Hippocampal formation (tissue), 2 donors: ENCODE measurements at regions not wholly inside any gene's neighbourhood (a gene's known extent, or its start where the extent isn't known, plus 50 kb on each side); places are given as distances from the start of the nearest gene placed in this dataset.

Experiments
- DNase-seq, 2 donors: peaks; one replicate each; lab custom pipeline; 2025; lab: John Stamatoyannopoulos, UW

DNA sequence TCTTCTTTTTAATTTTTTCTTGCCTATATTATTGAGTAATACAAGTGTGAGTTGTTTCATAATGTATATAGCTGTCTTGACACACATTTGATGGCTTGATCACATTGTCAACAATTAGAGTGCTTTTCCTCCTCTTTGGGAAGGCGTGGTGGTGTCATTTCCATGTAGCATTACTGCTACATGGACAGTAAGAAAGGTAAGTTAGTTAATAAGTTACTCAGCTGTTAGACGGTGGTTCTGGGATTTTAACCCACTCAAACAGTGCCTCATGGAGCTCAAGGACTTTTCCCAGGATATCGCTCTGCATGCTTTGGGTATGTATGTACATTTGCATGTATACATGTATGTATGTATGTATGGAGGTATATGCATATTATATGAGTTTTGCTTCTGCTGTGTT, 94.6 kb downstream of the HAPSTR1 start:
- DNase-seq: no peak

GRCh38 chr16:9188721-9189120, 97.3 kb downstream of the HAPSTR1 start:
- DNase-seq: no peak

- DNase-seq: no peak
Measured at GRCh38 chr16:9191274-9191850, 99.9 kb downstream of the HAPSTR1 start.

DNA sequence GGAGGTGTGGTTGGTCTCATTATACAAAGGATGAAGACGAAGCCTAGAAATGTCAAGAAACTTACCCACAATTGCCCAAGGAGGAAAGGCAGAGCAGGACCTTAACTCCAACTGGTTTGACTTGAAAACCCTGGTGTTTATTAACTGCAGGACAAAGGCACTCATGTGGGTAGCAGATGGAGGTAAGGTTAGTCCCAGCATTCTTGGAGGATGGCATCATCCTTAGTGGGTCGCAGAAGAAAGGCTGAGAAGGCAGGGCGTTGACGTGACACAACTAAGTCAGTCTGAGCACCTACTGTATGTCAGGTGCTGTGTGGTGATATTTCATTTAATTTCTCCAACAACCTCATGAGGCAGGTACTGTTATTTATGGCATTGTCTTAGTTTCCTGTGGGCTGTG, 101.3 kb downstream of the HAPSTR1 start:
- no peak for DNase-seq

GRCh38 chr16:9195287-9195686, 103.8 kb downstream of the HAPSTR1 start:
- DNase-seq: no peak

GRCh38 chr16:9197957-9198661, 106.7 kb downstream of the HAPSTR1 start:
- DNase-seq: no peak

DNA sequence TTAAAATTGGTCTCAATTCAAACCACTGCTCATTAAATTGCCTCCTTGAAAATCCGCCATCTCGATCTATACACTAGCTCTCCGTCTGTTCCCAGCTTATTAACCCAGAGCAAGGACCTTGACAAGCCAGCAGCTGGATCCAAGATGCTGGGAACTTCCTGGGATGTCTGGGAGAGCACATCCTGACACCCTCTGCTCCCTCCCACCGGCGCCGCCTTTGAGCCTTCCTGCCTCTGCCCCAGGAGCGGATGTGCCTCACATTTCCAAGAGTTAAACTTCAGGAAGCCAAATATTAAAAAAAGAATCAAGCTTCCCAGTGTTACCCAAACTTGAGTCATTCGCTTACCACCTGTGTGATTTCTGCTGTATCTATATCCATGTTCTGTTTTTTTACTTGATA, 107.9 kb downstream of the HAPSTR1 start:
- DNase-seq: no peak

DNA sequence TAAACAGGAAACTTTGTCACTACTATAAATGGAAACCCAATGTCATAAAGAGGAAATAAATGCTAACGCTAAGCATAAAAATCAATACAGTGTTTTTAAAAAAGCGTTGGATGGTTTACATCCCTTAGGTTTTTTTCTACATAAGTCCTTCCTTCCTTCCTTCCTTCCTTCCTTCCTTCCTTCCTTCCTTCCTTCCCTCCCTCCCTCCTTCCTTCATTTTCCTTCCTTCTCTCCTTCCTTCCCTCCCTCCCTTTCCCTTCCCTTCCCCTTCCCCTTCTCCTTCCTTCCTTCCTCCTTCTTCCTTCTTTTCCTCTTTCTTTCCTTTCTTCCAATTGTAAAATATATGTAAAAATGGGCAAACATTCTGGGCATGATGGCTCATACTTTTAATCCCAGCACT, 108.3 kb downstream of the HAPSTR1 start:
- DNase-seq: no peak

DNA sequence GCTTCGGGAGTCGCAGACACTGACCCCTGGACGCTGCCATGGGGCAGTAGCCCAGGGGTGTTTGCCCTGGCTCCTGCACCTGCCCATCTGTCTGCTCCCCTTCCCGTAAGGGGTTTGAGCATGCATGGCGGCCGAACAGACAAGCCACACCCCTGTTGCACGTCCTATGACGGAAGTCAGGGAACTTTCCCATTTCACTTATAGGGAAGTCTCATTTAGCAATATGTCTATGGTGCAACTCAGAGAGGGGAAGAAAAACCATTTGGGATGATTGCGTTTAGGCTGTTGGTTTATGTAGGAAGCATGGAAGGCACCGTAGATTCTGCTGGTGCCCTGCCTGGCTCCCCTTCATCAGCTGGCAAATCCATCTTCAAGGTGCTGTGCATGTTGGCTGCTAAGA, 112.5 kb downstream of the HAPSTR1 start:
- DNase-seq: no peak

DNA sequence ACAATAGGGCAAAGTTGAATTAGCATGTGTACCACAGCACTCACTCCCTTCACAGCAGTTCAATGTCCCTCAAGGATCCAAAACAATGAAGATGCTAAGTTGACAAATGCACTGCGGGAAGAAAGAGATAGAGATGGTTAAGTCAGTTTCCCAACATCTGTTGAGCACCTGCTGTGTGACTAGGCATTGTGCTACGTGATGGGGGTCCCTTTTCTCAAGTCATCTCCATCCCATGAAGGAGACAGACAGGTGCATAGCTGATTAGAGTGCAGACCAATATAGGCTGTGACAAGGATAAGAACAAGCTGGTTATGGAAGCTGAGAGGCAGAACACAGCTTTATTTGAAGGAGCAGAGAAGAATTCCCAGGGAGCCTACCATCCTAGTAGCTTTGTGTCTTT, 114.2 kb downstream of the HAPSTR1 start:
- DNase-seq: no peak

DNA sequence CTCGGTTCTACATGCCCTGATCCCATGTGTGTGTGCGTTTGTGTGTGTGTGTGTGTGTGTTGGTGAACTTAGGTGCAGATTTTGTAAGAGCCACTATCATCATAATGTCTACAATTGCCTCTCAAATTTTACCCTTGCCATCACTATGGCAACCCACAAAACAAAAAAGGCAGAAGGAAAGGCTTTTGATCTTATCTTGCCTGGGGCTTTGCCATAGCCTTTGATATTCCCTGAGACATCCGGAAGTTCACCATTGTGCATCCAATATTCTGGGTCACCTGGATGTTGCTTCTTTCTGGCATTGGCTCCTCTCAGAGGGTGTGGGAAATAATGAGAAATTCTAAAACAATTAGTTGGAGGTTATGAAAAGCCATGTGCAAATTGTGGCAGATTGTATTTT, 114.7 kb downstream of the HAPSTR1 start:
- no peak for DNase-seq

DNA sequence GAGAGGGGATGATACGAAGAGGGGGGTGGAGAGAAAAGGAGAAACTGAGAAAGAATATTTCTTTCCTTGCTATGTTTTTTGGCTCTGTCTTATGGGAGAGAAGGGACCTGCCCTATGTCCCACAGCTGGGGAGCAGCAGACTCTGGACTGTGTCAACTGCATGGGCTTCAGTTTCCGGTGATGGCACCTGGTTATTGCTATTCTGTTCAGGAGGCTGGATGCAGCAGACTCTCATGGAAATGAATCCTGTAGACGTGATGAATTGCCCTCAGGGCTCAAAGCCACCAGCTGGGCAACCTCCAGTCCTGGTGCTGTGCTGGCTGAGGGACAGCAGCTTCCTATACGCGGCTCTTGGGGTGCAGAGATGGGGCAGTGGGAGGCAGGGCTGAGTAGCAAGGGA, 121.2 kb downstream of the HAPSTR1 start:
- DNase-seq: no peak

DNA sequence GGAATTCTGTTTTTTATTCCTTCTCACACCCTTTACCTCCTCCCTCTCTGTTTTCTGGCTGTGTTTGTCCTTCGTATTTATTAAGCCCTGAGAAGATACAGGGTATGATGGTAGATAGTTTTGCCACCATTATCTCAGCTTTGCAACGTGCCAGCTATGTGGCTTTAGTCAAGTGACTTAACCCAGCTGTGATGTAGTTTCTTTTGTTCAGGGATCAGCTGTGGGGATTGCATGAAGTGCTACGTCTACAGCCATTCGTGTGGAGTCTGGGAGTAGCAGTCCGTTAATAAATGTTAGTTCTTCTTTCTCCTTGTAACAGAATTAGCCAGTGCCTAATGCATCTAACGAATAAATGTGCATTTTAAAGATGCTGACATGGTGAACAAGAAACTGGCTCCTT, 128.4 kb downstream of the HAPSTR1 start:
- no peak for DNase-seq

DNA sequence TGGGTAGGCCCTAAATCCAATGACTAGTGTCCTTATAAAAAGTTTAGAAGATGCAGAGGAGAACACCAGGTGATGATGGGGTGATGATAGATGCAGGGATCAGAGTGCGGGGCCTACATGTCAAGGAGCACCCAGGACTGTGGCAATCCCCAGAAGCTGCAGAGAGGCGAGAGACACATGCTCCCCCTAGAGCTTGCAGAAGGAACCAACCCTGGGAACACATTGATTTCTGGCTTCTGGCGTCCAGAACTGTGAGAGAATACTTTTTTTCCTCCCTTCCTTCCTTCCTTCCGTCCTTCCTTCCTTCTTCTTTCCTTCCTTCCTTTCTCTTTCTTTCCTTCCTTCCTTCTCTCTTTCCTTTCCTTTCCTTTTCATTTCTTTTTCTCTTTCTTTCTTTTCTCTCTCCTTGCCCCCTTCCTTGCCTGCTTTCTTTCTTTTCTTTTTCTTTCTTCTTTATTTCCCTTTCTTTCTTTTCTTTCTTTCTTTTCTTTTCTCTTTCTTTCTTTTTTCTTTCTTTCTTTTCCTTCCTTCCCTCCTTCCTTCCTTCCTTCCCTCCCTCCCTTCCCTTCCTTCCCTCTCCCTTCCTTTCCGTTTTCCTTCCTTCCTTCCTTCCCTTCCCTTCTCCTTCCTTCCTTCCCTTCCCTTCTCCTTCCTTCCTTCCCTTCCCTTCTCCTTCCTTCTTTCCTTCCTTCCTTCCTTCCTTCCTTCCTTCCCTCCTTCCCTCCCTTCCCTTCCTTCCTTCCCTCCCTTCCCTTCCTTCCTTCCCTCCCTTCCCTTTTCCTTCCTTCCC, 134.3 kb downstream of the HAPSTR1 start:
- DNase-seq: no peak

GRCh38 chr16:9226924-9227323, 135.5 kb downstream of the HAPSTR1 start:
- DNase-seq: no peak

GRCh38 chr16:9231039-9231438, 139.6 kb downstream of the HAPSTR1 start:
- no peak for DNase-seq

GRCh38 chr16:9232102-9232770, 140.8 kb downstream of the HAPSTR1 start:
- no peak for DNase-seq

GRCh38 chr16:9235867-9236266, 144.4 kb downstream of the HAPSTR1 start:
- no peak for DNase-seq

DNA sequence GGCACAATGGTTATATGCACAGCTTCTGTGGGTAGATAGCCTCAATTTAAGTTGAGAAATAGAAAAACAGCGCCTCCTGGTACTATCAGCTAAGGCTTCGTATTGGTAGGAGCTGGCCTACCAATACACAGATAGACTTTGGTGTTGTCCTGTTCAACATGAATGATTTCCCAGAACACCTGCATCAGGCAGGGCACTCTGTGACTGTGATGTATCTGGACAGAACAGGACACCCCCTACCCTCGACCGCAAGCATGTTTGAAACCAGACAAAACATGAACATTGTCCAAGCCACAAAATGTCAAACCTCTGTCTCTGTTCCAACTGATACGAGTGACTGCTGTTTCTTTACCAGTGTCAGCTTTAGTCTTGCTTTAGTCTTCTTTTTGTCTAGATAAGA, 144.9 kb downstream of the HAPSTR1 start:
- DNase-seq: no peak

DNA sequence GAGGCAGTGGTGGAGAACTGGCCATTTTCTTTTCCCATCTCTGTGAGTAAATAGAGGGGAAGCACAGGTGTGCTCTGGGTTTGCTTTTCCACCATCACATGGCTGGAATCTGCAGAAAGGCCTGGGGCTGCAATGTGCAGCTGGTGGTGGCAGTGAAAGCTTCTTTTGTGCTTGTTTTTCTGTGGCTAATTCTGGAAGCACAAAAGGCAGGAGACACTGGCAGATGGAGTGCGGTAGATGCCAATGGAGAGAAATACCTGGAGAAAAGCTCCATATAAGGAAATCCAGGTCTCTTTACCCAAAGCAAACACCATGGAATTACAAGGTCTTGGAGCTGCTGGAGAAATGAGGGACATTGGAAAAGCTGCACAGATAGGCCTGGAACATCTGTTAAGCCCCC, 146.9 kb downstream of the HAPSTR1 start:
- DNase-seq: no peak

DNA sequence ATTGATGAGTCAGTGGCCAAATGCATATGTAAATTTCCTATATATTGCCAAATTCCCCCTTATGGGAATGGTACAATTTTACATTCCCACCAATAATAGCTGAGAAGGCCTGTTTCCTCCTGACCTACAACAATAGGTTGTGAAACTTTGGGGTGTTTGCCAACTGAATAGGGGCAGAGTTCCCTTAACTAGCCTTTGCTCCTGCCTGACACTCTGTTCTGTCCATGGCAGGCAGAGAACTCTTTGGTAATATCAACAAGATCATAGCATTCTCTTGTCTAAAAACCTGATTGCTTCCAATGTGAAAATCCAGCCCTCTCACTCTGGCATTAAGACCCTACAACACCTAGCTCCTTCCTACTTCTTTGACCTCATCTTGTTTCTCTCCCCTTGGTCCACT, 149.7 kb downstream of the HAPSTR1 start:
- DNase-seq: no peak

- no peak for DNase-seq
Measured at GRCh38 chr16:9248162-9248561, 156.7 kb downstream of the HAPSTR1 start.

GRCh38 chr16:9249534-9249933, 158.1 kb downstream of the HAPSTR1 start:
- DNase-seq: no peak
